IPS DF 19.7 (cell line): ENCODE measurements at regions not wholly inside any gene's neighbourhood (a gene's known extent, or its start where the extent isn't known, plus 50 kb on each side); places are given as distances from the start of the nearest gene placed in this dataset.
"Not testable (repeated sequence)": the region's sequence is repeated elsewhere in the genome, so short reads cannot be mapped to it uniquely, and the experiment has no call there.

Experiments used
- DNase-seq: peaks from one replicate; pipeline ENCODE4 v3.0.0-alpha.2; 2013; ENCODE audit warnings: low read depth, low spot score

GRCh38 chr7:36037121-36037662, 115.9 kb upstream of the EEPD1 start:
- no peak for DNase-seq

DNA sequence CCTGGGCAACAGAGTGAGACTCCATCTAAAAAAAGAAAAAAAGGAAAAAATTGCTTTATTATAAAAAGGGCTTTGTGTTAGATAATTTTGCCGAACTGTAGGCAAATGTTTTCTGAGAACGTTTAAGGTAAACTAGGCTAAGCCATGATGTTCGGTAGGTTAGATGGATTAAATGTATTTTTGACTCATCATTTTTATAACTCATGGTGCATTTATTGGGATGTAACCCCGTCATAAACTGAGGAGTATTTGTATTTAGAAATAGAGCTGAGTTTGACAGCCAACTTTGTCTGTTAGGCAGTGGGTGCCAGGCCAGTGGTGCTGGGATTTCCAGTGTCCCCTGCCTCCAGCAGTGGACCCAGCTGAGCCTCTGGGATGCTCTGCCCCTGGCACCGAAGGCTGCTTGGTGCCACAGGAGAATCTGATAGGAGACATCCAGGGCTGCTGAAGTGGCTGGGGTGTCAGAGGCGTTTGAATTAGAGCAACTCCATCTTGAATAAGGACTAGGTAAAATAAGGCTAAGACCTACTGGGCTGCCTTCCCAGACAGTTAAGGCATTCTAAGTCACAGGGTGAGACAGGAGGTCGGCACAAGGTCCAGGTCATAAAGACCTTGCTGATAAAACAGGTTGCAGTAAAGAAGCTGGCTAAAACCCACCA, 114.9 kb upstream of the EEPD1 start:
- DNase-seq: no peak

DNA sequence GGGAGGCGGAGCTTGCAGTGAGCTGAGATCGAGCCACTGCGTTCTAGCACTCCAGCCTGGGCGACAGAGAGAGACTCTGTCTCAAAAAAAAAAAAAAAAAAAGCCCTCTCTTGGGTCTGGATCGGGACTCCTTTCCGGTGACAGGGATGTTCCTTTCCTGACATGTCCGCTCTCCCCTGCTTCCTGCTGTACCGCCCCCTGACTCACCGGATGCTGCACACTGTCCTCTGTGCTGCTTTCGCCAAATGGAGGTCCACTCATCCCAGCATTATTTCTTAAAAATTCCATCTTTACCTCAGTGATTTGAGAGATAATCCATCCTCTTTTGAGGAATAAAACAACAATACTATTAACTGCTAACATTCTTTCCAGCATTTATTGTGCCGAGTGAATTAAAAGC, 113.8 kb upstream of the EEPD1 start:
- DNase-seq: no peak

- no peak for DNase-seq
Observed at GRCh38 chr7:36039671-36040070, 113.4 kb upstream of the EEPD1 start.

GRCh38 chr7:36040679-36041078, 112.4 kb upstream of the EEPD1 start:
- no peak for DNase-seq

DNA sequence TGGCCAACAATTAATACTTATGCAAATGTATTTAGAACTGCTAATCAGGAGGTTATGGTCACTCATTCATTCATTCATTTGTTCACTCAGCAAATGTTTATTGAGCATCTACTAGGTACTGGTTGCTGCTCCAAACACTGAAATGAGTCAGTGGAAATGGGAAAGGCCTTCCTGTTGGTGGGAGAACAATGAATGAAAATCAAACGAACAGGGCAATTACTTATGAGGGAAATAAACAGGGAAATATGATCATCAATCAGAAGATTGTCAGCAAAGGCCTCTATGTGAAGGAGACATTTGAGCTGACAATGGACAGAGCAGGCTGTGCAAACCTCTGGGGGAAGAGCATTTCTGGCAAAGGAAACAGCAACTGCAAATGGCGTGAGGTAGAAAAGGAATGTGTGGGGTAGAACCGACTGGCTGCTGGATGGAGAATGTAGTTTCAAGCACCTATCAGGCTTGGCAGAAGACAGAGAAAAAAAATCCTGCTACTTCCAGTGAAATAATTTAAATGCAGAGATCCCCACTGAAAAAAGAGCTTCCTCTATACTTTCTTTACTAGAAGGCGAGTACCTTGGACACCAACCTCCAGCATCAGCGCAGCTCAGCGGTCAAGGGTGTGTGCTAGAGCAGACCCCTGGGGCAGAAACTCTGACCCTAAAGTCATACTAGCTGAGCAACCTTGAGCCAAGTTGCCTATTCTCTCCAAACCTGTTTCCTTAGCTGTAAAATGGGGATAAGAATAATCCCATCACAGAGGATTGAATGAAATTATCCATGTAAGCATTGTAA, 108.8 kb upstream of the EEPD1 start:
- DNase-seq: no peak

DNA sequence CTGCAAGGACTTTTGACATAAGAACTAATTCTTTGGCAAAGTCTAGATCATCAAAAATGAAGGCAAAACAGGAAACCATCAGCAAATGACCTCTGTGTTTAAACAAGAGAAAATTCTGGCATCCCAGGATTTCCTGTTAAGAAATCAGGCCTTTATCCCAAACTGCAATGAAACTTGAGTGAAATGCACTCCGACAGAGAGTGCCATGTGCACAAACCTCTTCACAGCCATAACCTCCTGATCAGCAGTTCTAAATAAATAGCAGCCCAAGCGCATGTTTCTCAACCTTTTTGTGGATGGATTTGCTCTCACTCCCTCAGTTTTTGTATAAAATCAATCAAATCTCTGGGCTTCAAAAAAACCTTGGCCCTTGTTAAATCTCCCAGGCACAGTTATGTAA, 107.7 kb upstream of the EEPD1 start:
- no peak for DNase-seq

GRCh38 chr7:36045830-36046341, 107.2 kb upstream of the EEPD1 start:
- no peak for DNase-seq

DNA sequence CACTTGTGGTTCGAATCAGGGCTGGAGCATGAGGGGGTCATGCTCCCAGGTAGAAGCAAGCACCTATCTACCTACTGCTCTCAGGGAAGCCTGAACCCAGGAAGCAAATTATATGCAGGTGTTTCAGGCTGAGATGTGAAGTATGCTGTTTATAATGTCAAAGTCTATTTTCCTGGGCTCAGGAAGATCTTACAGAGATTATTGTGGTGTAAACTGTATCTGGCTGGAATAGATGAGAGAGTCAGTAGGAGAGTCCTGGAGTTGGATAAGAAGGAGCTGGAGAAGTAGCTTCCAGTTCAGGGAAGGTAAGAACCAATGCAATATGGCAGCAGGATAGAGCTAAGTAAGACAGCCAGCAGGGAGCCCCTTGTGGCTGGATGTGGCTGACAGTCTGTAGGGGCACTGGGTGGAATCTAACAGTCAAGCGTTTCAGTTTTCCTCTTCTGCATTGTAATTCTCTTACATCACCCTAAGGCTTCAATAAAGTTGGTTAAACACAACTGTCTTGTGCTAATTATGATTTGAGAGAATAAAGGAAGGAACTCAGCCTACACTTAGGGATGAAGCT, 105.9 kb upstream of the EEPD1 start:
- no peak for DNase-seq

DNA sequence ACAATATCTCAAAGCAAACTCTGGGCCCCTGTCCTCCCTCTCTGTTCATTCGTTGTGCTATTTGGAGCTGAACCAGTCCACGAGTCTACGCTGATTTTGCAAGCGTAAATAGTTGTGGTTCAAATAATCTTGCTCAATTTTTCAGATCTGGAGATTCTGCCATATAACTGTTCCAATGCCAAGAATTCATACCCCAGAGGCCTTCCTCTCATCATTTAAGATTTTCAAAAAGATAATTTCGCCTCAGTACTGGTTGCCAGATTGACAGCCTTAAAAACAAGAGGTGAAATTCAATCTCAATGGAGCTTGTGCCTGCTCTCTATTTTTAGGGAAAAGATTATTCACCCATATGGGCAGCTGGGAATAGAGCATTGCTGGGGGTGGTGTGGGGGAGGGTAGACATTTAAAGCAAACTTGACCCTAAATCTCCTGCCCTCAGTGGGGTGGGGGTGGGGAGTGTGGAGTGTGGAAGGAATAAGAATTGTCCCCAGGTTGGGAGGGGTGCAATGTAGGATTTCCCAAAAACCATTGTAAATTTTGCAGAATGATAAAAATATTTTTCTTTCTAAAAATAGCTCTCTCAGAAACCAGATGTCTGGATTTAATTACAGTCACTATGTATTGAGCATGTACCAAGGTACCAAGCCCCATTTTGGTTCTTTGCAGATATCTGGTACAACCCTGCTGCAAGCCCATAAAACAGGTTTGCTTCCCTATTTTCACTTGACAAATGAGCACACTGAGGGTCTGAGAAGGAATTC, 104.7 kb upstream of the EEPD1 start:
- DNase-seq: no peak

DNA sequence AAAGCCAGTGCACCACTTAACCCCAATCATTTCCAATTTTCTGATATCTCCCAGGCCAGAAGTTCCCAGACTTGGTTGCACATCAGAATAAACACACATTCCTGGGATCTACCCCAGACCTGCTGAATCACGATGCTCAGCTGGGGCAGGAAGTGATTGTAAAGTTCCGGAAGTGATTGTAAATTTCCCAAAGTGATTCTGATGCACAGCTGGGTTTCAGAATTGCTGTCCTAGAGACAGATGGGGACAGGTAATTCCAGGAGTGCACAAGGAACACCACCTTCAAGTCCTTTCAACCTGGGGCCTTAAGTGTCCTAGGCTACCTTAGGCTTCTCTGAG, 104.2 kb upstream of the EEPD1 start:
- no peak for DNase-seq

- no peak for DNase-seq
Observed at GRCh38 chr7:36051501-36051900, 101.6 kb upstream of the EEPD1 start.

- no peak for DNase-seq
Observed at GRCh38 chr7:36053589-36053988, 99.5 kb upstream of the EEPD1 start.

DNA sequence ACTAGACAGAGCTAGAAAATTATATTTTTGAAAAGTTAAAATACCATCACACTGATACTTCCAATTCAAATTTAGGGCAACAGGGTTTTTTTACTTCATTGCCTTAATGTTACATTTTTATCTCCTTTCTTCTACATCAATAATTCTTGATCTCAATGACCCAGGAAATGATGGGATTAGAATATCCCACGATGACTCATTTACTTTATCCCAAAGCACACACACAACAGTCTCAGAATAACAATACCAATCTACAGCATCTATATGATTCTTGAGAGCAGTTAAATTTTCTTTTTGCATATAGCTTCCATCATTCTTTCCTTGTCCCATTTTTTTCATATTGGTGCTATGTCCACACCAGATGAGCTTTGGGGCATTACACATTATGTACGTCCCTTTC, 98.4 kb upstream of the EEPD1 start:
- no peak for DNase-seq

- no peak for DNase-seq
Observed at GRCh38 chr7:36055207-36055606, 97.8 kb upstream of the EEPD1 start.

GRCh38 chr7:36057323-36057722, 95.7 kb upstream of the EEPD1 start:
- no peak for DNase-seq

DNA sequence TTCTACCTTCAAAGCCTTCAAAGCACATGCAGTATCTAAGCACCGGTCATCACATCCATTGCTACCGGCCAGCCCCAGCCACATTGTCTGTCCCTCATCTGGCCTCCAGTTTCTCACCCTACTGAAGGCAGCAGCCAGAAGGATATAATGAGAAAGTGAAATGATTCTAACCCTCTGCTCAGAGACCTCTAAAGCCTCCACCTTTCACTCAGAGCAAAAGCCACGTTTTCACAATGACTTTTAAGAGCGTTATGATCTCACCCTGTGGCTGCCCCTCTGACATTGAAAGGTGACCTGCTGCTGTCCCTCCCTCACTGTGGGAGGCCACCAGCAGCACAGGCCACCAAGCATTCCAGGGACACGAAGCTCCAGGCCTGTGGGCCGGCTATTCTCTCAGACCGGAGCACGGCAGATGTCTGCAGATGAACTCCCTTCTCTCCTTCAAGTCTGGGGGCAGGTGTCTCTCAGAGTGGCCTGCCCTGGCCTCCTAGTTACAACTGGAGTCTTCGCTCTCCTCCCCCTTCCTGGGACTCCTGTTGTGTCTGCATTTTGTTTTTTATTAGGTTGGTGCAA, 94.9 kb upstream of the EEPD1 start:
- no peak for DNase-seq

DNA sequence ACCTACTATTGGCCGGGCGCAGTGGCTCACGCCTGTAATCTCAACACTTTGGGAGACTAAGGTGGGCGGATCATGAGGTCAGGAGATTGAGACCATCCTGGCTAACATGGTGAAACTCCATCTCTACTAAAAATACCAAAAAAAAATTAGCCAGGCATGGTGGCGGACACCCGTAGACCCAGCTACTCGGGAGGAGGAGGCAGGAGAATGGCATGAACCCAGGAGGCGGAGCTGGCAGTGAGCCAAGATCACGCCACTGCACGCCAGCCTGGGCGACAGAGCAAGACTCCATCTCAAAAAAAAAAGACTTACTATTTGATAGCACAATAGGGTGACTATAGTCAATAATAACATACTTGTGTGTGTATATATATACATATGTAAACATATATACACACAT, 92.7 kb upstream of the EEPD1 start:
- DNase-seq: not testable (repeated sequence)

- DNase-seq: no peak
Observed at GRCh38 chr7:36062154-36062815, 90.8 kb upstream of the EEPD1 start.

GRCh38 chr7:36064676-36065075, 88.4 kb upstream of the EEPD1 start:
- no peak for DNase-seq
